ENCODE measurements at regions not wholly inside any gene's neighbourhood (a gene's known extent, or its start where the extent isn't known, plus 50 kb on each side); places are given as distances from the start of the nearest gene placed in this dataset.

- Histone ChIP-seq H3K9me3 (ENCODE audit: control insufficient read depth in 1 of 2, insufficient read depth in 1 of 2, low read length in 2 of 2) (no peaks in the 10 kb centered on the region), H3K4me1 (ENCODE audit: insufficient read depth, low read length) (no peaks in the 10 kb centered on the region), H3K27ac (ENCODE audit: low read depth in 1 of 2, low read length in 2 of 2) (no peak overlapping the region), H3K4me3 (ENCODE audit: low read length) (no peak overlapping the region), H3K36me3 (ENCODE audit: insufficient read depth, low read length) (no peaks in the 10 kb centered on the region), H3K27me3 (ENCODE audit: control insufficient read depth in 1 of 2, insufficient read depth in 2 of 2, low read length in 2 of 2) (no peaks in the 10 kb centered on the region)
- no peak for TF ChIP-seq CTCF (IDR thresholded peaks at IDR 0.05)
- no peaks in the 10 kb centered on the region for H3K27me3 Mint-ChIP-seq
- ChIA-PET CTCF (no interaction called here), POLR2A (no interaction called here)
- no peaks in the 10 kb centered on the region for H3K9me3 Mint-ChIP-seq
- no peak for ATAC-seq (ENCODE audit: poor library complexity)
- no peaks in the 10 kb centered on the region for H3K36me3 Mint-ChIP-seq (ENCODE audit: low read depth)
- H3K4me1 Mint-ChIP-seq (ENCODE audit: low read depth) = no peaks in the 10 kb centered on the region
- H3K4me3 Mint-ChIP-seq = no peak overlapping the region
- no peak for DNase-seq
- intact Hi-C loops (cut with DNase I, micrococcal nuclease) = no loop called here
- H3K27ac Mint-ChIP-seq = no peak overlapping the region
These were observed 260.6 kb upstream of the NBEA start for GRCh38 chr13:34681405-34681955.

GRCh38 chr13:34695063-34695462 is 247.0 kb upstream of the NBEA start:
- ATAC-seq (ENCODE audit: poor library complexity) (no peak), DNase-seq (no peak)
- Histone ChIP-seq H3K27me3 (ENCODE audit: control insufficient read depth in 1 of 2, insufficient read depth in 2 of 2, low read length in 2 of 2) (no peaks in the 10 kb centered on the region), H3K4me1 (ENCODE audit: insufficient read depth, low read length) (no peaks in the 10 kb centered on the region), H3K27ac (ENCODE audit: low read depth in 1 of 2, low read length in 2 of 2) (no peak overlapping the region), H3K9me3 (ENCODE audit: control insufficient read depth in 1 of 2, insufficient read depth in 1 of 2, low read length in 2 of 2) (peaks cover 0 to 8% of the 10 kb centered on the region in 2 experiments), H3K4me3 (ENCODE audit: low read length) (no peak overlapping the region), H3K36me3 (ENCODE audit: insufficient read depth, low read length) (no peaks in the 10 kb centered on the region)
- Mint-ChIP-seq H3K27ac (no peak overlapping the region), H3K27me3 (no peaks in the 10 kb centered on the region), H3K9me3 (peaks cover 2% of the 10 kb centered on the region), H3K36me3 (ENCODE audit: low read depth) (no peaks in the 10 kb centered on the region), H3K4me3 (no peak overlapping the region), H3K4me1 (ENCODE audit: low read depth) (no peaks in the 10 kb centered on the region)
- no peak for TF ChIP-seq CTCF (IDR thresholded peaks at IDR 0.05)
- intact Hi-C loops (cut with DNase I, micrococcal nuclease) = no loop called here
- POLR2A ChIA-PET = no interaction called here
- CTCF ChIA-PET = no interaction called here

- intact Hi-C loops (cut with DNase I, micrococcal nuclease) = no loop called here
- ATAC-seq (ENCODE audit: poor library complexity) (no peak), DNase-seq (no peak)
- H3K9me3 Mint-ChIP-seq = no peaks in the 10 kb centered on the region
- Histone ChIP-seq H3K36me3 (ENCODE audit: insufficient read depth, low read length) (no peaks in the 10 kb centered on the region), H3K4me1 (ENCODE audit: insufficient read depth, low read length) (no peaks in the 10 kb centered on the region), H3K27ac (ENCODE audit: low read depth in 1 of 2, low read length in 2 of 2) (no peak overlapping the region), H3K9me3 (ENCODE audit: control insufficient read depth in 1 of 2, insufficient read depth in 1 of 2, low read length in 2 of 2) (peaks cover 0 to 8% of the 10 kb centered on the region in 2 experiments), H3K27me3 (ENCODE audit: control insufficient read depth in 1 of 2, insufficient read depth in 2 of 2, low read length in 2 of 2) (no peaks in the 10 kb centered on the region), H3K4me3 (ENCODE audit: low read length) (no peak overlapping the region)
- ChIA-PET POLR2A (no interaction called here), CTCF (no interaction called here)
- no peaks in the 10 kb centered on the region for H3K36me3 Mint-ChIP-seq (ENCODE audit: low read depth)
- TF ChIP-seq CTCF (IDR thresholded peaks at IDR 0.05) = no peak
- no peaks in the 10 kb centered on the region for H3K27me3 Mint-ChIP-seq
- no peak overlapping the region for H3K4me3 Mint-ChIP-seq
- no peak overlapping the region for H3K27ac Mint-ChIP-seq
- H3K4me1 Mint-ChIP-seq (ENCODE audit: low read depth) = no peaks in the 10 kb centered on the region
These were observed 245.8 kb upstream of the NBEA start for GRCh38 chr13:34696296-34696695.
